Neural progenitor cell (in vitro differentiated cells): ENCODE measurements at regions not wholly inside any gene's neighbourhood (a gene's known extent, or its start where the extent isn't known, plus 50 kb on each side); places are given as distances from the start of the nearest gene placed in this dataset.

Experiments used
- EZH2 ChIP-seq: fragments of 200-600 bp; sonication (generic); IDR thresholded peaks from 2 replicates; pipeline ENCODE4 v1.6.1; 2017; ENCODE audit warnings: antibody characterized with exemption, mild to moderate bottlenecking, moderate library complexity
- EZH2phosphoT487 ChIP-seq: fragments of 200-600 bp; sonication (generic); IDR thresholded peaks from 2 replicates; pipeline ENCODE4 v1.6.1; 2017; ENCODE audit warnings: antibody characterized with exemption
- TF ChIP-seq, protein P1 (sequence below): fragments of 200-600 bp; sonication (generic); IDR thresholded peaks from 2 replicates; pipeline ENCODE4 v1.5.1; 2017; ENCODE audit warnings: antibody characterized with exemption, mild to moderate bottlenecking

DNA sequence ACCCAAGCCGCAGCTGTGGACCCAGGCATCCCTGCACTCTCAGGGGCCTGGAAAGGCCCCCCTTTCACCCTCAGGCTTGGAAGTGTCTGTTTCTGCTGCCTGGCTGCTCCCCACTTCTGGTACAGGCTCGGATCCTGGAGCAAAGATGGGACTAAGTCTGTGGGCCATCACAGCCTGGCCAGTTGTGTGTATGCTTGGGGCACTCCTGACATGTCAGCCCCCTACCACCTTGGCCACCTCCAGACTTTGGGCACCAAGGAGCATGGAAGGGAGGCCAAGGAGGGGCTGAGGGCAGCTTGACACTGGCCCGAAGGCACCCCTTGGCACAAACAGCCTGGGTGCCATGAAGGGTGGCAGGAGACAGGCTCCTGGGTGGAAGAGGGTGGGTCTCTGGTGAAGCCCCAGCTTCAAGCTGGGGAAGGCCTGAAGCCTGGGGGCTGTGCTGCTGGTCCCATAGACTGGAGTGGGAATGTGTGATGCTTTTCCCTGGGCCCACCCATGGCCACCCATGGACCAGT lies 799.4 kb upstream of the AGA start:
- TF ChIP-seq, protein P1, sequence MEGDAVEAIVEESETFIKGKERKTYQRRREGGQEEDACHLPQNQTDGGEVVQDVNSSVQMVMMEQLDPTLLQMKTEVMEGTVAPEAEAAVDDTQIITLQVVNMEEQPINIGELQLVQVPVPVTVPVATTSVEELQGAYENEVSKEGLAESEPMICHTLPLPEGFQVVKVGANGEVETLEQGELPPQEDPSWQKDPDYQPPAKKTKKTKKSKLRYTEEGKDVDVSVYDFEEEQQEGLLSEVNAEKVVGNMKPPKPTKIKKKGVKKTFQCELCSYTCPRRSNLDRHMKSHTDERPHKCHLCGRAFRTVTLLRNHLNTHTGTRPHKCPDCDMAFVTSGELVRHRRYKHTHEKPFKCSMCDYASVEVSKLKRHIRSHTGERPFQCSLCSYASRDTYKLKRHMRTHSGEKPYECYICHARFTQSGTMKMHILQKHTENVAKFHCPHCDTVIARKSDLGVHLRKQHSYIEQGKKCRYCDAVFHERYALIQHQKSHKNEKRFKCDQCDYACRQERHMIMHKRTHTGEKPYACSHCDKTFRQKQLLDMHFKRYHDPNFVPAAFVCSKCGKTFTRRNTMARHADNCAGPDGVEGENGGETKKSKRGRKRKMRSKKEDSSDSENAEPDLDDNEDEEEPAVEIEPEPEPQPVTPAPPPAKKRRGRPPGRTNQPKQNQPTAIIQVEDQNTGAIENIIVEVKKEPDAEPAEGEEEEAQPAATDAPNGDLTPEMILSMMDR, result no peak
- TF ChIP-seq EZH2, result no peak
- TF ChIP-seq EZH2phosphoT487, result no peak
